Stimulated activated CD4-positive, alpha-beta T cell treated with anti-CD3 and anti-CD28 coated beads, Interleukin-12 subunit alpha, Interleukin-12 subunit beta, amount 100 ng/mL, for 48 hours (primary cell): ENCODE measurements at regions not wholly inside any gene's neighbourhood (a gene's known extent, or its start where the extent isn't known, plus 50 kb on each side); places are given as distances from the start of the nearest gene placed in this dataset.
"Not testable (repeated sequence)": the region's sequence is repeated elsewhere in the genome, so short reads cannot be mapped to it uniquely, and the experiment has no call there.

Experiments used
- DNase-seq, 3 donors: peaks; one replicate each; pipeline ENCODE4 v3.0.0-alpha.2; 2020; ENCODE audit warnings: low read depth in 2 of 3, low spot score in 1 of 3

DNA sequence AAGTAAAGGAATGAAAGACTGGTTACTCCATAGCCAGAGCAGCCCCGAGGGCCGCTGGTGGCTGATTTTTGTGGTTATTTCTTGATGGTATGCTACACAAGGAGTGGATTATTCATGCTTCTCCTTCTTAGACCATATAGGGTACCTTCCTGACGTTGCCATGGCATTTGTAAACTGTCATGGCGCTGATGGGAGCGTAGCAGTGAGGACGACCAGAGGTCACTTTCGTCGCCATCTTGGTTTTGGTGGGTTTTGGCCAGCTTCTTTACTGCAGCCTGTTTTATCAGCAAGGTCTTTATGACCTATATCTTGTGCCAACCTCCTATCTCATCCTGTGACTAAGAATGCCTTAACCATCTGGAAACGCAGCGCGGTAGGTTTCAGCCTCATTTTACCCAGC is 1187.6 kb upstream of the AUTS2 start:
- not testable (repeated sequence) for DNase-seq

DNA sequence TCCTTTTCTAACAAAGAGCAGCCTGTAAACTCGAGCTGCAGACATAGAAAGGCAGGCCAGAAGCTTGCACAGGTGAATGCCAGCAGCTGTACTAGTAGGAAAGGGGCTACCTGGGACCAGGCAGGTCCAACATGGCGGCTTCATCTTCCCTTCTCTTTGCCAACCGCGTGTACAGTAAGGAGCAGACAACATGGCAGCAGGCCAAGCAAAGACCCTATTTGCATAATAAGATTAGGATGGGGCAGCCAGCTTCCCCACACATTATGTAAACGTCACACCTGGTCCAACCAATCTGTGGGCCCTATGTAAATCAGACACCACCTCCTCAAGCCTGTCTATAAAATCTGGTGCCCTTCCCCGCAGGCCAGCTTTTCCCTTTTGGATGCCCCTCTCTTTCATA is 1186.5 kb upstream of the AUTS2 start:
- DNase-seq, result no peak

GRCh38 chr7:68414631-68415425 is 1183.4 kb upstream of the AUTS2 start:
- DNase-seq, result no peak

- no peak for DNase-seq
Measured at GRCh38 chr7:68417002-68417401, 1181.3 kb upstream of the AUTS2 start.

- DNase-seq, result no peak
Measured at GRCh38 chr7:68417659-68418058, 1180.6 kb upstream of the AUTS2 start.

DNA sequence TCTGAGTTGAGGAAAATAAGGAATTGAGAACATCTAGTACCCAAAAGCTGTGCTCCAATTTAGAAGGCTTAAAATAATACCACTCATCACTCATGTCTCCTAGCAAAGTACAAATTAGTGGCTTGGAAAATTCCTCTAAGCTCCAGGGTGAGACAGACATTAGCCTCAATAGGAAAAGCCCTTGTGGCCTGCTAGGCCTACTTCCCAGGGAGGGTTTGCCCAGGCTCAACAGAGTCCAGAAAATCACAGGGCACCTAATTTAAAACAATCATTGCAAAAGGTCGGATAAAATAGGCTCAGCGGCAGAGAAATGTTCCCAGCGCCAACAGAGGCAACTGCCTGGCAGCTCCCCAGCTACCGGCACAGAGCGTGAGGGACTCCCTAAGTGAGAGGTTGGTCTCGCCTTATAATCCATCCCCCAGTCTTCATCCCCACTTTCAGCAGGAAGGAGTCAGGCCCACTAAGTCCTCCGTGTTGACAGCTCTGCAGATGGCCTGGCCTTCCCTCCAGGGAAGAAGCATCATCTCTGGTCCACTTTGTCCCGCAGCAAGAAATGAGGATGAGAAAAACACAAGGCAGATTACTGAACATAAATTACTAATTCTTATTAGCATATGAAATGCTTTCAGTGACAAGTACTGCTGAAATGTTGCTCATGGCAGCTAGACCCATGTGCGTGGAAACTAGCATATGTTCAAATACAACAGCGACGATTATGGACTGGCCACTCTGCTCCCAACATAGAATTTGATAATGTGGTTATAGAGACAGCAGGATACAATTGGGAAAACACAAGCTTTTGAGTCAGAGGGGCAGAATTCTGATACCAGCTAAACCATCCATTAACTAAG is 1177.7 kb upstream of the AUTS2 start:
- no peak for DNase-seq

GRCh38 chr7:68421712-68422111 is 1176.6 kb upstream of the AUTS2 start:
- DNase-seq, result no peak

DNA sequence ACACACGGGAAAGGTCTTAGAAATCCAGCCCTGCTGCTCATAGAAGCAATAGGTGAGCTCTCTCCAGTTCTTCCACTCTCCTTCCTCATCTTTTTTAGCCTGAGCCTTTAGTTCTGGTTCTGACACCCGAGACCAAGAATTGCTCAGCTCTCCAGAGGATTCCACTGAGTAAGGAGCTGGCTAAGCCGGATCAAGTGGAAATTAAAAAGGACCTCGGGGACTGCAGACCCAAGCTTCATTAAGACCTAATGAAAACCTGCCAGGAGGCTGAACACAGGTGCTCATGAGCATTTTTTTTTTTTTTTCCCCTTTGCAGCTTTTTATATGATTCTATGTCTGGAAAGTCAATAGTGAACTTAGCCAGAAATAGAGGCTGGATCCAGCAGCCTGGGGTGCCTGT is 1176.0 kb upstream of the AUTS2 start:
- DNase-seq, result no peak

- no peak for DNase-seq
Measured at GRCh38 chr7:68423356-68423755, 1174.9 kb upstream of the AUTS2 start.

DNA sequence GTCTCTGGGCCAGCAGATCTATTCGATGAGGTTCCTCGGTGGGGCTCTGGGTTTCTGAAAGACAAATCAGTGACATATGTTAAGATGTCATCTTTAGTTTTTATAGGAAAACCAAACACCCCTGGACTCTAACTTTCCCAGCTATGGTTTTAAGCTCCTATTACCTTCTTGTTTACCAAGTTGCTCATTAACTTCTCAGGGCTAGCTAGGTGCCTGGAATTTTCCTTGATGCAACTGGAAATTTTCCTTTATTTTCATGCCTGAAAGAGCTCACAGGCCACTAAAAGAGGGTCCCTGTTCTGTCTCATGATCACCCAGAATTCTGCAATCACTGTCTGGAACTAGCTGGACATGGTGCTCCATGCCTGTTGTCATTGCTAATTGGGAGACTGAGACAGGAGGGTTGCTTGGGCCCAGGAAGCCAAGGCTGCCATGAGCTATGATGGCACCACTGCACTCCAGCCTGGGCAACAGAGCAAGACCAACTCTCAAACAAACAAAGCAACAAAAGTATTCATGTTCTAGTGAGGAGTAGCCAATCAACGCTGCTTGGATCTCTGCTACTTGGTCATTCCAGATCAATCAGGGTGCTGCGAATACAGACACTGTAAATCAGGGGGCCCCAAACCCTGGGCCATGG is 1173.5 kb upstream of the AUTS2 start:
- no peak for DNase-seq

GRCh38 chr7:68425377-68425776 is 1172.9 kb upstream of the AUTS2 start:
- no peak for DNase-seq

- DNase-seq, result no peak
Measured at GRCh38 chr7:68429411-68430117, 1168.7 kb upstream of the AUTS2 start.

- no peak for DNase-seq
Measured at GRCh38 chr7:68432585-68432984, 1165.7 kb upstream of the AUTS2 start.

GRCh38 chr7:68433462-68434070 is 1164.7 kb upstream of the AUTS2 start:
- DNase-seq, result no peak

- no peak for DNase-seq
Measured at GRCh38 chr7:68434857-68435256, 1163.4 kb upstream of the AUTS2 start.

- DNase-seq, result no peak
Measured at GRCh38 chr7:68438016-68438415, 1160.3 kb upstream of the AUTS2 start.

GRCh38 chr7:68438811-68439210 is 1159.5 kb upstream of the AUTS2 start:
- no peak for DNase-seq

GRCh38 chr7:68439897-68440296 is 1158.4 kb upstream of the AUTS2 start:
- DNase-seq, result no peak

DNA sequence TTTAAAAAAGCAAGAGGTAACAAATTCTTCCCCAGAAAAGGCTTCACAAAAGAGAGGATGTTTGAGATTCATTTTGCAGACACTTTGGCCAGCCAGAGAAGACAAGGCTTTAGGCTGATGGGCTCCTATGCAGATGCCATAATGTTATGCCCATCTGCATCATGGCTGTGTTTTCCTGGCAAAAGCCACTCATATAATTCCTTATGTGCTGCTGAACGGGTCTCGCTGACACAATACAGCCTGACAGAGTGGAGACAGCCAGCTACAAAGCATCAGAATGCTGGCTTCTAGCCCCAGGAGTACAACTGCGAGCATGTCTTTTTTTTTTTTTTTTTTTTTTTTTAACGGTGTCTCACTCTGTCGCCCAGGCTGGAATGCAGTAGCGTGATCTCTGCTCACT is 1157.4 kb upstream of the AUTS2 start:
- no peak for DNase-seq

DNA sequence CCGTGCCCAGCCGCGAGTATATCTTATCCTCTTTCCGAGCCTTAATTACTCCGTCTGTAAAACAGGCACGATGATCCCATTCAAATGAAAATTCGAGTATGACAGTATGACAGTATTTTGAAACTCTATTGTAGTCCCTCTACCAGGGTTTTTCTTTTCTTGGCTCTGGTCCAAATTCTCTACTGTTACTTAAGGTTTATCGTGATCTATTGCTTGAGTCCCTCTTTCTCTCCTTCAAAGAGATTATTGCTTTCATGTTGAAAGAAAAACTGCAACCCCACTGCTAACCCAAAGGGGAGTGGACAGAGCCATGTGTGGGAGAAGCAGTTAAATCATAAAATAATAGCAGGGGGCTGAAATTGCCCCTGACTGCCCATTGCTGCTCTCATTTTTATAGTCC is 1156.6 kb upstream of the AUTS2 start:
- no peak for DNase-seq
